Hepatocyte (in vitro differentiated cells): ENCODE measurements at regions not wholly inside any gene's neighbourhood (a gene's known extent, or its start where the extent isn't known, plus 50 kb on each side); places are given as distances from the start of the nearest gene placed in this dataset.

ENCODE experiments used
- EZH2phosphoT487 ChIP-seq: fragments of 200-600 bp; sonication (generic); IDR thresholded peaks from one replicate; pipeline ENCODE4 v1.6.1; 2018; ENCODE audit warnings: antibody characterized with exemption, mild to moderate bottlenecking, low read depth, moderate library complexity; ENCODE audit not compliant: unreplicated experiment, severe bottlenecking
- TF ChIP-seq, protein P1 (sequence below): fragments of 200-600 bp; sonication (generic); IDR thresholded peaks from 2 replicates; pipeline ENCODE4 v1.5.1; 2016; ENCODE audit warnings: antibody characterized with exemption, mild to moderate bottlenecking; ENCODE audit not compliant: poor library complexity

DNA sequence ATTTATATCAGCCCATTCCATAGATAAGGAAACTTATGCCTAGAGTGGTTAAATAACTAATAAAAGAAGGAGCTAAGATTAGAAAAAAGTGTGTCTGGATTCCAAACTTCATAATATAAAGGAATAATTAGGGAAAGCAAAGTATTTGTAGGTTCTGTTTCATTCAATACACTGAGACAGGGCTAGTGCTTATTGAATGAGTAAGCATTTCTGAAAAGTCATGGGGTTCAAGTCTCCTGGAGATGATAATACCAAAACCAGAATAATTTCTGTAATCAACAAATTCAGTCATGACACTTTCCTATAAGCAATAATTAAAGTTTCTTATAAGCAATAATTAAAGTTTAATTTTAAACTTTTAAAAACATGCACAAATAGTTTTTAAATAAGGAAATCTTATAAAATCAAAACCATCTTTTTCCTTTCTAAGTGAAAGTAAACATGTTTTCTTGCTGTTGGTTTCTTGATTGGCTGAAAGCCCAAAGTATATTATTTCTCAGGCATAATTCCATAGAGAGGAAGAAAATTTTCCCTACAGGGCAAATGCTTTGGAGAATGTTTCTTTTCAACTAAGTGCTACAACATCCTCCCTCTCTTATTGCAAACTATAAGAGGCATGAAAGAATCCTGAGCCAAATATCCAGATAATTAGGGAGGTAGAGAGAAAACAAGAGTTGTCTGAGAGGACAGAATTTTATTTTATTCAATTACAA is 510.2 kb downstream of the PRELID2 start:
- TF ChIP-seq, protein P1, sequence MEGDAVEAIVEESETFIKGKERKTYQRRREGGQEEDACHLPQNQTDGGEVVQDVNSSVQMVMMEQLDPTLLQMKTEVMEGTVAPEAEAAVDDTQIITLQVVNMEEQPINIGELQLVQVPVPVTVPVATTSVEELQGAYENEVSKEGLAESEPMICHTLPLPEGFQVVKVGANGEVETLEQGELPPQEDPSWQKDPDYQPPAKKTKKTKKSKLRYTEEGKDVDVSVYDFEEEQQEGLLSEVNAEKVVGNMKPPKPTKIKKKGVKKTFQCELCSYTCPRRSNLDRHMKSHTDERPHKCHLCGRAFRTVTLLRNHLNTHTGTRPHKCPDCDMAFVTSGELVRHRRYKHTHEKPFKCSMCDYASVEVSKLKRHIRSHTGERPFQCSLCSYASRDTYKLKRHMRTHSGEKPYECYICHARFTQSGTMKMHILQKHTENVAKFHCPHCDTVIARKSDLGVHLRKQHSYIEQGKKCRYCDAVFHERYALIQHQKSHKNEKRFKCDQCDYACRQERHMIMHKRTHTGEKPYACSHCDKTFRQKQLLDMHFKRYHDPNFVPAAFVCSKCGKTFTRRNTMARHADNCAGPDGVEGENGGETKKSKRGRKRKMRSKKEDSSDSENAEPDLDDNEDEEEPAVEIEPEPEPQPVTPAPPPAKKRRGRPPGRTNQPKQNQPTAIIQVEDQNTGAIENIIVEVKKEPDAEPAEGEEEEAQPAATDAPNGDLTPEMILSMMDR: no peak
- no peak for TF ChIP-seq EZH2phosphoT487
